ENCODE measurements at regions not wholly inside any gene's neighbourhood (a gene's known extent, or its start where the extent isn't known, plus 50 kb on each side); places are given as distances from the start of the nearest gene placed in this dataset.

DNA sequence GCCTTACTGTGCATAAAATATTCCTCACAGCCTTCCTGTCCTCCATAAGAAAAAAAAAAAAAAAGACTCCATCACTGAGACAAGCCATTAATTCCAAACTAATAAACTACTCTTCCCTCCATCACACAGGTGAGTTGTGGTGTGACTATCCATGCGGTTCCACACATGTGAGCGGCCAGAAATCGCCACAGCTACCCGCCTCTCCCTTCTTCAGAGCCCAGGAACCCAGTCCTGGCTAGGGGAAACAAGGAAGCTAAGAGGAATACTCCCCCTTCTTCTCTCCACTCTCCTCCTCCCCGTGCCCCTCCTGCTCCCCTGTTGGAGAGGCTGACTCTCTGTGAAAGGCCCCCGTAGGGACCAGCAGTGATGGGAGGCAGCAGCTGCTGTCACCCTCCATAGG, 128.6 kb upstream of the ARID1B start:
- no peak for DNase-seq (ENCODE audit: low read depth)

- DNase-seq (ENCODE audit: low read depth), result no peak
Measured at GRCh38 chr6:156647991-156648390, 129.2 kb upstream of the ARID1B start.

DNA sequence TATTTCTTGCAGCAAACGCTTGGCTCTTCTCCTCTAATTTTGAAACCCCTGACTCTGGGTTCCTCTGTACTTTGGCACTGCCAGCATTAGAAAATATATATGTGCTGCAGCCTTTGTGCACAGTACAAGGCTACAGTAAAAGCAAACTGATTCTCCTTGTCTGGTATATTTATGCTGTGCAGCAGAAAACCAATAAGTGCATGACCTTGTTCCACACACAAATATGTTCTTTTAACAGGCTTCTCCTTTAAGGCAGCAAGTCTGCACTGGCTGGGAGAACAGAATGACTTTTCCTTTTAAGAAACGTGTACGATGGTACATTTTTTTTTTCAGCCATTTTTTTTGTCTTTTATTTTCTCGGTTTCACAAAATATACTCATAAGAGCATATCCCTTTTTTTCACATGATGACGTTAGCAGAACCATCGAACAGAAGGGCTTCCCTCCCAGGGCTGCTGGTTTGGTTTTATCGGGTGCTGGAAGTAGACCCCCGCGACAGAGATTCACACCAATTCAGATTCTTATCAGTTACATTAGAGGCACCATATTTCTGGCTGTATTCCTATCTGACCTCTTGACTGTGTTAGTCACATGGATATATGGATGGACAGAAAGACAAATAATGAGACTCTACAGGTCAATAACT, 129.9 kb upstream of the ARID1B start:
- no peak for DNase-seq (ENCODE audit: low read depth)

GRCh38 chr6:156646496-156646895, 130.7 kb upstream of the ARID1B start:
- DNase-seq (ENCODE audit: low read depth), result no peak

DNA sequence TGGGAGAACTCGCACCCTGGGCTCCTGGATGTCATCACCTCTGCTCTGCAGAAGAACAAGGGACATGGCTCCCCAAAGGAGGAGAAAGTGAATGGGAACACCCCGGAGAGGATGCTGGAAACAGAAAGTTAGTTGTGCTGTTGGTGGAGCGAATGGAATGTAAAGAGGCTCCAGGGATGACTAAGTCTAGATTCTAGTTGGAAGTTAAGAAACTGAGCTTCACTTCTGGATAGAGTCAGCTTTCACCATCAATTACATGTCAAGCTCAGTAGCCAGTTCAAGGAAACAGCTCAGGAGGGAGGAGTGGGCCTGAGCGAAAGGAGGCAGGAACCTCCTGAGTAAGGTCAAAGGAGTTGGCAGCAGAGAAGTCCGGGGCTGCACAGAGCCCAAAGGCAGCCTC, 132.1 kb upstream of the ARID1B start:
- no peak for DNase-seq (ENCODE audit: low read depth)

DNA sequence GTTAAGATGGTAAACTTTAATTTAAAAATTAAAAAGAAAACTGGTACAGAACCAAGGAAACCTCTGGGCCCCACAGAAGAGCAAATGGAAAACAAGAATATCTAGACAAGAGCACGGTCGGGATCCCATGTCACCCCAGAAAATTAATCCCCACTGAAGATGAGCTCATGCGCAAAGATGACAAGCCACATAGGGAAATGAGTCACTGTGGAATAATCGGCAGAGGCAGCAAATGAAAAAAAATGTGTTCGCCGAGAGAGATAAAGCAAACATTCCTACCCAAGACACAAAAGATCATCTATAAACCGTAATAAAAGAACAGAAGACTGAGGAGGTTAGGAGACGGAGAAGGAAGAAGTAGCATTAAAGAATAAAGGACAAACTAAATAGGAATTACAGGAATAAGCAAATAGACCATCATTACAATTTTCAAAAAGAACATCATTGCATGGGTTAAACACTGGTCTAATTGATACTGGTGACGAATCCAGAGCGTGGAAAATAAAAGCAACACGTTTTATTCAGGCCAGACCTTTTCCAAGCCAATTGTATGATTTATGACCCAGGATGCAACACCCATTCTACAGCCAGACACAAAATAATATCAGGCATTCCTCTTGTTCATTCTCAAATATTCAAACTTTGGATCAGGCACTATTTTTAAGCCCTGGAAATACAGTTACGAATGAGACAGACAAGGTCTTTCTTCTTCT, 138.0 kb upstream of the ARID1B start:
- no peak for DNase-seq (ENCODE audit: low read depth)

DNA sequence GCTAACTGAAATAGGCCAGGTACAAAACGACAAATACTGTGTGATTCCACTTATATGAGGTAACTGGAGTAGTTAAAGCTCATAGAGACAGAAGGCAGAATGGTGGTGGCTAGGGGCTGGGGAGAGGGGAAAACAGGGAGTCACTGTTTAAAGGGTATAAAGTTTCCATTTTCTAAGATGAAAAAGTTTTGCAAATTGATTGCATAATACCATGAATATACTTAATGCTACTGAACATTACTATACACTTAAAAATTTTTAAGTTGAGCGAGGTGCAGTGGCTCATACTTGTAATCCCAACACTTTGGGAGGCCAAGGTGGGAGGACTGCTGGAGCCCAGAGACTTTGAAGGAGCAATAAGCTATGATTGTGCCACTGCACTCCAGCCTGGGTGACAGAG, 138.6 kb upstream of the ARID1B start:
- DNase-seq (ENCODE audit: low read depth), result no peak

GRCh38 chr6:156634951-156635371, 142.2 kb upstream of the ARID1B start:
- no peak for DNase-seq (ENCODE audit: low read depth)

GRCh38 chr6:156634048-156634447, 143.1 kb upstream of the ARID1B start:
- no peak for DNase-seq (ENCODE audit: low read depth)

GRCh38 chr6:156633291-156633690, 143.9 kb upstream of the ARID1B start:
- no peak for DNase-seq (ENCODE audit: low read depth)

- no peak for DNase-seq (ENCODE audit: low read depth)
Measured at GRCh38 chr6:156630613-156631302, 146.4 kb upstream of the ARID1B start.

- DNase-seq (ENCODE audit: low read depth), result no peak
Measured at GRCh38 chr6:156628805-156629204, 148.4 kb upstream of the ARID1B start.

DNA sequence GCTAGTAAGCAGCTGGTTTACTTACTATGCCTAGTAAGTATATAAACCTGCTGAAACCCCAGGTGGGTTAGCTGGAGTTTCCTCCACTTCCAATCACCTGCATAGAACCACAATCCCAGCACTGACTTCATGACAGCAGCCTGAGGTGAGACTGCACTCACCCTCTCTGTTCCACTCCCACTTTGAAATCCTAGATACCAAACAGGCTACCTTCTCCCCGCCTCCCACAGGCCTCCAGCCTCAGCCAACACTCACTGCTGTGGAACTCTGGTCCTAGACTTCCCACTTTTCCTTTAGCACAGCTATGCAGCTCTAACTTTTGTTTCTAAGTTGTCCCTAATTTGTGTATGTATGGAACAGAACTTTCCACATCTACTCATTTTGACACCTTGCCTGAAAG, 149.7 kb upstream of the ARID1B start:
- DNase-seq (ENCODE audit: low read depth), result no peak

GRCh38 chr6:156622185-156622584, 155.0 kb upstream of the ARID1B start:
- DNase-seq (ENCODE audit: low read depth), result no peak

- no peak for DNase-seq (ENCODE audit: low read depth)
Measured at GRCh38 chr6:156620331-156620730, 156.8 kb upstream of the ARID1B start.

- DNase-seq (ENCODE audit: low read depth), result no peak
Measured at GRCh38 chr6:156618600-156619205, 158.5 kb upstream of the ARID1B start.

- no peak for DNase-seq (ENCODE audit: low read depth)
Measured at GRCh38 chr6:156617941-156618340, 159.2 kb upstream of the ARID1B start.

- no peak for DNase-seq (ENCODE audit: low read depth)
Measured at GRCh38 chr6:156617376-156617775, 159.8 kb upstream of the ARID1B start.

GRCh38 chr6:156616495-156616894, 160.7 kb upstream of the ARID1B start:
- no peak for DNase-seq (ENCODE audit: low read depth)

GRCh38 chr6:156613996-156614395, 163.2 kb upstream of the ARID1B start:
- DNase-seq (ENCODE audit: low read depth), result no peak

DNA sequence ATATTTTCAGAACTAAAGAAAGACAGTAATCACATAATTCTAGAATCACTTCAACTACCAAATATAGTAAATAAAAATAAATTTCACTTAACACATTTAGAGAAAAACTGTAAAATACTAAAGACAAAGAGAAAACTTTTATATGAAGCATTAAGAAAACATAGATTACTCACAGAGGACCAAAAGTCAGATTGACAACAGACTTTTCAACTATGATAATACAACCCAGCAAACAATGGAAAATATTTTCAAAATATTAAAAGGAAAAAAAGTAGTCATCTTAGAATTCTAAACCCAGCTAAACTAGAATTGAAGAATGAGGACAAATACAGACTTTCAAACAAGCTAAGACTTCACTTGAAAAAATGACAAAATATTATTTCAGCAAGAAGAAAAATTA, 164.8 kb upstream of the ARID1B start:
- DNase-seq (ENCODE audit: low read depth), result no peak

- DNase-seq (ENCODE audit: low read depth), result no peak
Measured at GRCh38 chr6:156602066-156602385, 175.2 kb upstream of the ARID1B start.

Data from stimulated activated CD8-positive, alpha-beta memory T cell treated with anti-CD3 and anti-CD28 coated beads, Interleukin-15, amount 100 ng/mL, for 24 hours (primary cell).